NCI-H460 (cell line): ENCODE measurements at regions not wholly inside any gene's neighbourhood (a gene's known extent, or its start where the extent isn't known, plus 50 kb on each side); places are given as distances from the start of the nearest gene placed in this dataset.

Experiments
- small RNA-seq, 2 experiments: library from RNA; depleted of rRNA; stranded (forward); fragments of <200 nt; gene quantifications; one replicate each; pipeline ENCODE3, GENCODE V24; 2014

Small RNA genes lying in the stretch of these regions (small RNA-seq; reads per million reads assigned to genes)
- gene AC013404.1: 0 reads per million in 2 experiments
